Activated CD8-positive, alpha-beta memory T cell treated with anti-CD3 and anti-CD28 coated beads, Interleukin-2, amount 50 U/mL, for 48 hours (primary cell): ENCODE measurements at regions not wholly inside any gene's neighbourhood (a gene's known extent, or its start where the extent isn't known, plus 50 kb on each side); places are given as distances from the start of the nearest gene placed in this dataset.
A peak's percentile ranks its signal among the peaks of the same experiment; 100 is the strongest.
"Not testable (repeated sequence)": the region's sequence is repeated elsewhere in the genome, so short reads cannot be mapped to it uniquely, and the experiment has no call there.

Experiments
- DNase-seq: peaks from one replicate; pipeline ENCODE4 v3.0.0-alpha.2; 2020

DNA sequence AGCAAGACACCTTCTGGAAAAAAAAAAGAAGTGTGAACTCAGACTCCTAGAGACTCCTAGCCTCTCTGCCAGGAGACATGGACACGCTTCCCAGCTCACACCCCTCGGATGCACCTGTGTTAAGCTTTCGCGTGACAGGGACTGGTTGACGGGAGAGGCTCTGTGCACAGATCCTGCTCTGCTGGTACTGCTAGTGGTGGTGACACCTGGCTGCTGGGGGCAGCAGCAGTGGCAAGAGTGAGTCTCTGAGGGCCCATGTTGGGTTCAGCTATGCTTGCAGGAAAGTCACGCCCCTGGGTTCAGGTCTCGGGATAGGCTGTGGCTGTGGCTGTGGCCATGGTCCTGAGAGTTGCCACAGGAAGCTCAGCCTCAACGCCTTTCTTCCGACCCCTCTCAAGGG, 81.1 kb downstream of the XRCC2 start:
- no peak for DNase-seq

DNA sequence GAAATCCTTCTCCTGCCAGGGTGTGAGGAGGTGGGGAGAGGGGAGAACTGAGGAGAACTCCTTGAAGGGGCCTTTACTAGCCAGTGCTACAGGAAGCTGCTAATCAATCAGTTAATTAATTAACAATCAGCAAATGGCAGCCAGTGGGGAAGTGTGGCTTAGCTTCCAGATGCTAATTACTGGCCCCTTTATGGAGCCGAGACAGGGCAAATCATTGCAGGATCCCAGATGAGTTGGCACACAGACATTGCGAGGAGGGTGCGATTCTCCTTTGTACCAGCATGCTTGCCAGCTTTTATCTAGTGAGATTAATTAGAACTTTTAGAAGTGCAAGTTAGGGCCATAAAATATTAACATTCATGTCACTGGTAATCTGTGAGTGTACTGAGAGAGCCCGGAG, 84.0 kb downstream of the XRCC2 start:
- no peak for DNase-seq

DNA sequence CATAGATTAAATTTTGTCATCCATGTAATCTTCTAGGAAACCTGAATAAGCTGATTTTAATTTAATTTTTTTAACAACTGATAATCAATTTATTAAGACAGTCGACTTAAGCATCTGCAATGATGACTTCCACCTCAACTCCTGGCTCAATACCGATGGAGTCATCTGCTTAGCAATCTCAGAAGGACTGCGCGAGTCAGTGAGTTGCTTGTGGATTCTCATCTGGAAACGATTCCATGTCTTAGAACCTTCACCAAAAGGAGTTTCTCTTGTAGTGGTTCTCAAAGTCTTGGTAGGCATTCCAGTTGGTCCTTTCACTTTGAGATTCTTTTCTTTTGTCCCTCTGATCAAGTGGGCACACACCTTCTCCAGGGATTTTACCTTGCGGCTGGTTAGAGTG, 85.5 kb downstream of the XRCC2 start:
- DNase-seq: peak; percentile 23

DNA sequence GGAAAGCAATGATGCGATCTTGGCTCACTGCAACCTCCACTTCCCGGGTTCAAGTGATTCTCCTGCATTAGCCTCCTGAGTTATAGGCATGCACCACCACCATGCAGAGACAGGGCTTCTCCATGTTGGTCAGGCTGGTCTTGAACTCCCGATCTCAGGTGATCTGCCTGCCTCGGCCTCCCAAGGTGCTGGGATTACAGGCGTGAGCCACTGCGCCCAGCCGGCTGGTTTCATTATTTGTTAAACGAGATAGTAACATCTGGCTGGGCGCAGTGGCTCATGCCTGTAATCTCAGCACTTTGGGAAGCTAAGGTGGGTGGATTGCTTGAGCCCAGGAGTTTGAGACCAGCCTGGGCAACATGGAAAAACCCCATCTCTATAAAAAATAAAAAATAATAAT, 86.1 kb downstream of the XRCC2 start:
- DNase-seq: peak; percentile 6

DNA sequence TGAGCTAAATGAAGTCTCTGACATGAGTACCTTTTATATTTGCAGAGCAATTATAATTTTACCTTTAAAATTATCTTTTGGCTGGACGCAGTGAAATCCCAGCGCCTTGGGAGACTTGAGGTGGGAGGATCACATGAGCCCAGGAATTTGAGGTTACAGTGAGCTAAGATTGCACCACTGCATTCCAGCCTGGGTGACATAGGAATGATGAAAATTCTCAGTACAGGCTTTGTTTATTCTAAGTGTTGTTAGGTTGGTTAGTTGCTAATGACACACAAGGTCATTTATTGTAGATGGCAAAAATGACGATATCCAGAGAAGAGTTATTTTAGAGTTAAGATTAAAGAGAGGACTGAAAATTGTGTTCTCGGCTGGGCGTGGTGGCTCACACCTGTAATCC, 87.6 kb downstream of the XRCC2 start:
- no peak for DNase-seq

DNA sequence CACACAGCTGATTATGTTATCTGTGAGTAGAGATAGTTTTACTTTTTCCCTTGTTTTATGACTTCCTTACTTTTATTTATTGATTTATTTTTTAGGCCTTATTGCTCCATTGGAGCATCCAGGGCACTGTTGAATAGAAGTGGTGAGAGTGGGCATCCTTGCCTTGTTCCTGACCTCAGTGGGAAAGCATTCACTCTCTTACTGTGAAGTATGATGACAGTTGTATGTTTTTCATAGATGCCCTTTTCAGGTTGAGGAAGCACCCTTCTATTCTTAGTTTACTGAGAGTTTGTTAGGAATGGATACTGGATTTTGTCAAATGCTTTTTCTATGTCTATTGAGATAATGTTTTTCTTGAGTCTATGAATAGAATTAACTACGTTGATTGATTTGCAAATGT, 88.6 kb downstream of the XRCC2 start:
- no peak for DNase-seq

DNA sequence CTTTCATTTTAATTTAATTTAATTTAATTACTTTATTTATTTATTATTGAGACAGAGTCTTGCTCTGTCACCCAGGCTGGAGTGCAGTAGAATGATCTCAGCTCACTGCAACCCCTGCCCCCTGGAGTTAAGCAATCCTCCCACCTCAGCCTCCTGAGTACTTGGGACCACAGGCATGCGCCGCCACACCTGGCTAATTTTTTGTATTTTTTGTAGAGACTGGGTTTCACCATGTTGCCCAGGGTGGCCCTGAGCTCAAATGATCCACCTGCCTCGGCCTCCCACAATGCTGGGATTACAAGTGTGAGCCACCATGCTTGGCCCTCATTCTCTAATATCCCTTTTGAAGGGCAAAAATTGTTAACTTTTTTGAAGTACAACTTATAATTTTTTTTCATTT, 92.9 kb downstream of the XRCC2 start:
- DNase-seq: no peak

DNA sequence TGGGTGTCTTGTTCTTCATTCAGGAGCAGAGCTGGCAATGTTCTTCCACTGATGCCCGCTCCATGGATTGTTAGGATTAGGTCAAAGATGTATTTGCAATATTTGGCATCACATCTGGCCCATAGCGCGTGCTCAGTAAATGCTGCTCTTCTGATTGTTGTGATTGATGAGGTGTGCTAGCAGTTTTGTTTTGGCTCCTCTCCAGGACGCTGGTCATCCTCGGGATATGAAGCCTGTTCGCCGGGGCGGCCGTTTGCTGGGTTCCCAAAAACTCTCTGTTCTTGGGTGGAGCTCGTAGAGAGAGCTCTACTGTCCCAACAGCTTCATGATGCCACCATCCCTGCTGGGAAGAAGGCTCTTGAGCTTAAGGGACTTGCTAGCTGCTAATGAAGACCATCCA, 96.9 kb downstream of the XRCC2 start:
- DNase-seq: no peak

DNA sequence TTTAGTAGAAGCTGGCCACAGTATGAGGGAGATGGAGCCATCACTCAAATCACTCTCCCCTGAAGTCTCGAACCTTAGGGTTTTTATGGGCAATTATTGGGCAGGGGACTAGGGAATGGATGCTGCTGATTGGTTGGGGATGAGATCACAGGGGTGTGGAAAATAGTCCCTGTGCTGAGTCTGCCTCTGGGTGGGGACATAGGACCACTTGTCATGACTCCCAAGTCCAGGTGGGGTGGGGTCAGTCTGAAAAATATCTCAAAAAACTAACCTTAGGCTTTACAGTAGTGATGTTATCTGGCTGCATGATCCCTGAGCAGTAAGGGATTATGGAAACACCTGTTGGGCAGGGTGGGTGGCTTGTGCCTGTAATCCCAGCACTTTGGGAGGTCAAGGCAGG, 98.6 kb downstream of the XRCC2 start:
- DNase-seq: no peak

DNA sequence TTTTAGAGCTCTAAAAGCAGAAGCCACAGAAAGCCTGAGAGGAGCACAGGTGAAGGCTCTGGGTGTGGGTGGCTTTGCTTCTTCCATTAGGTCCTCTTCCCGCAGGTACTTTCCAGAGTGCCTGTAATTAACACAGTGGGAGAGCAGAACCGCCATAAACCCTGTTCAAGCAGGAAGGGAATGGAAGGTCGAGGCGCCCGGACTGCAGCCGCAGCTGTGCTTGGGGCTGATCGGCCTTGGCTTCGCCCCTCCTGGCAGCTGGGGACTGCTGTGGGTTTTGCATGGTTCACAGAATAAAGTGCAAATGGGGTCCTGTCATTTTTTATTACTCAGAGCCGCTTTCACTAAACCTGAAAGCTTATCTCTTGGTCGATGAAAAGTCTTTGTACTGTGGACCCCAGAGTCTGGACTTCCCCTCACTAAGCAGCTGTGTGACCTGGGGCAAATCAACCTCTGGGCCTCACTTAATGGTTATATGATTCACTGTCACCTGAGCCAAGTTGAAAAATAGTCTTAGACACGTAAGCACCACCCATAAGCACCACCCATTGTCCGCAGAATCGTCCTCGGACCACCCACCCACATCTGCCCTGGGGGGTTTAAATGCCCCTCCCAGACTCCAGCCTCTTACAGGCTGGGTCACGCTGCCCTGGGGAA, 100.9 kb downstream of the XRCC2 start:
- DNase-seq: no peak

DNA sequence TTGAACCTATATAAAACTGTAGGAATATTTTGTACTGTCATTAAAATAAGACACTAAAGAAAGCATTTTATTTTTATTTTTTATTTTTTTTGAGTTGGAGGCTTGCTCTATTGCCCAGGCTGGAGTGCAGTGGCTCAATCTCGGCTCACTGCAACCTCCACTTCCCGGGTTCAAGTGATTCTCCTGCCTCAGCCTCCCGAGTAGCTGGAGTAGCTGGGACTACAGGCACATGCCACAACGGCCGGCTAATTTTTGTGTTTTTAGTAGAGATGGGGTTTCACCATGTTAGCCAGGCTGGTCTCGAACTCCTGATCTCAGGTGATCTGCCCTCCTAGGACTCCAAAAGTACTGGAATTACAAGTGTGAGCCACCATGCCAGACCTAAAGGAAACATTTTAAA, 102.8 kb downstream of the XRCC2 start:
- DNase-seq: not testable (repeated sequence)

DNA sequence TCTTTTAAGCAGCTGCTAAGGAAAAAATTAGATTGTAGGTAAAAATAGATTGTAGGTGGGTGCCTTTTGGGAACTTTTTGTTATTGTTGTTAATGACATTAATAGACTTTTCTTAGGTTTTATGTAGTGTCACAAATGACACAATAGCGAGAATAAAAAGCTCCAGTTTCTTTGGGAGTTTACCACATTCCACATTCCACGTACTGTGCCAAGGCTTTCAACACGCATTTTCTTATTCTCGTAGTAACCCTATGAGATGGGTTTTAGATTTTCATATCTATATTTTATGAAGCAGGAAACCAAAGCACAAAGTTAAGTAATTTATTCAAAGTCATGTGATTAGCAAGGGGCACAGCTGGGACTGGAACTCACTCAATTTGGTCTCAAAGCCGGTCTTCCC, 103.8 kb downstream of the XRCC2 start:
- no peak for DNase-seq

DNA sequence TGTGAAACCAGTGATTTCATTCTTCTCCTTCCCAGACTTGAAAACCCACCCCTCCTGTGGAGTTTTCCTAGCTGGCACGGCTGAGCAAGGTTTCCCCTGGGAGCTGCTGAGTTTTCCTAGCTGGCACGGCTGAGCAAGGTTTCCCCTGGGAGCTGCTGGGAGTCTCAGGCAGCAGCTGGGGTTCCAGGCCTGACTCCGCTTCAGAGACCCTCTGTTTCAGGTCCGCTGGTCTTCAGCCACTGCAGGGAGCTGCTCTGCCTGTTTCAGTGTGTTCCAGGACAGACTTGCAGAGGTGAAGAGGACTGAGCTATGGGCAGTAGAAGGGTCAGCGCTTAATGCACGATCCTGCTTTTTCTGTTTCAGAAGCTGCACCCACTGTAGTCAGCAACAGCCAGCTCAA, 104.9 kb downstream of the XRCC2 start:
- DNase-seq: no peak

DNA sequence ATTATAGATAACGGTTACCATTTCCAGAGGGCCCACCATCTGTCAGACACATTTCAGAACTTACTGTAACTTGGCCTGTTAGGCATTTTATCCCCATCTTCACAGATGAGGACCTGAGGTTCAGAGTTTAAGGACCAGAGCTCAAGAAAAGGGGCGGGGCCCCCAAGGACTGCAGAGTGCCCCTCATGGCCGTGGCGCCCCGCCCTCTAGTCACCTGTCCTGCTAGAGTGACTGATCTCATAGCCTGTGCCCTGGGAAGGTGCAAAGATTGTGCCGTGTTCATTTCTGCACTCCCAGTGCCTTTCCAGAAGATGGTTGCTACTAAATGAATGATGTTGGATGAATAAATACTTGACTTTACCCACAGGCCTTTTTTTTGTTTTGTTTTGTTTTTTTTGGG, 107.0 kb downstream of the XRCC2 start:
- DNase-seq: no peak

DNA sequence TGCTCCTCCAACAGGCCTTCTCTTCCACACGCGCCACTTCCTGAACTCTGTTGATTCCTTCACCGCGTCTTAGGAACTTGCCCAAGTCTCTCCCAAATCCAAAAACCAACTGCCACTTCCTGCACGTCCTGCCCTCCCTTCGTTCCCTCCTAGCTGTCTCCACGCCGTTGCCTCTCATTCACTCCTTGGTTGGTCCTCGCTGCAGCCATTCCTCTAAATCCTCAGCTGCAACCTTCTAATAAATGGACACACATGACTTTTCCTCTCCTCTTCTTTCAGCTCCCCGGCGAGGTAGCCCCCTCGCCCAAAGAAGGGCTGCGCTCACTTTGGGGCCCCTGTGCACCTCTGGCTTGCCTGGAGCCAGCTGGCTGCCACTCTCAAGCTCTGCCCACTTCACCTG, 110.2 kb downstream of the XRCC2 start:
- DNase-seq: no peak

DNA sequence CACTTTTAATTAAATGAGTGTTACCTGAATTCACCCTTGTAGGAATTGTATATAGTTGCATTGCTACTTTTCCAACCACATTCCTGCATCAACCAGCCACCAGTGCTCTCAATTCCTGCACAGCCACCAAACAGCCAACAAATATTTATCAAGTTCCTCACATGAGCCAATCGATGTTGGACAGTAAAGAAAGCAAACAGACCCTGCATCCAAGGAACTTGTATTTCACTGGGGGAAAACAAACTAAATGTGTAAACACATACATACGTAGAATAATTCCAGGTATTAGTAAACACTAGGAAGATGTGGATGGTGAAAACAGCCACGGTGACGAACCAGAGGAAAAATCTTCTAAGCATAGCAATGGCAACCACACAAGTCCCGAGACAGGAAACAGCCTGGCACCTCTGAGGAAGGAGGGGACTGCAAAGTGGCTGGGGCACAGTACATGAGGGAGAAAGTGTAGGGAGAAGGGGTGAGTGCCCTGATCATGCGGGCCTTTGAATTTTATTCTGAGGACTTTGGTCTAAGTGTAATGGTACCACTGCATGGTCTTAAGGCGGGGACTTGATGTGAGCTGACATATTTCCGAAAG, 111.2 kb downstream of the XRCC2 start:
- no peak for DNase-seq

DNA sequence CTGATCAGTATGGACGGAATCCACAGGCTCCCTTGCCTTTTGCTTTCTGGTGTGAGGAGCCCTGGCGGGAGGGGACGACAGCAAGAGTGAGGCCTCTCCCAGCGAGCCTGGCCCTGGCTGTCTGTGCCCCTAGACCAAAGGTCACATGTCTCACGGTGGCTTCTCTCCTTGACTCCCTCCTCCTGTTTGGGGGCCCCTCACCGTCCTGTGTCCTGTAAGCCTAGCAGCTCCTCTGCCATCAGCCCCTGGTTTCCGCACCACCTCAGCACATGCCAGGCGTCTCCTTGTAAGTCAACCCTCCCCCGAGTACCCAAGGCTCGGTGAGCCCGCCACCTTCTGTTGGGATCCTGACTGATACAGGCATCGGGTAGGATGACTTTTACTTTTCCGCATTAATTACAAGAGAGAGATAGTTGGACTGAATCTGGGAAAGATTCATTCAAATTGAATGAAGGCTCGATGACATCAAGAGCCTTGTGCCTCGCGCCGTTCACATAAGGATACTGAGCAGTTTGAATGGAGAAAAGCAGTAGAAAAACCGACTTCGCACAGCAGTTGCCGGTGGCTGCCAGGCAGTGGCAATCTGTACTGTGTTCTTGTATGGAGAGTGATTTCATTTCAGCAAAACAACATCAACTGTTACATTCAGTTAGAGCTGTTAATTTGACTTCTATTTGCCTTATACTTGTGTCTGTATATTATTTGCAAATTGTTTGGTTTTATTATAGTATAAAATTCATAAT, 119.8 kb downstream of the XRCC2 start:
- no peak for DNase-seq

DNA sequence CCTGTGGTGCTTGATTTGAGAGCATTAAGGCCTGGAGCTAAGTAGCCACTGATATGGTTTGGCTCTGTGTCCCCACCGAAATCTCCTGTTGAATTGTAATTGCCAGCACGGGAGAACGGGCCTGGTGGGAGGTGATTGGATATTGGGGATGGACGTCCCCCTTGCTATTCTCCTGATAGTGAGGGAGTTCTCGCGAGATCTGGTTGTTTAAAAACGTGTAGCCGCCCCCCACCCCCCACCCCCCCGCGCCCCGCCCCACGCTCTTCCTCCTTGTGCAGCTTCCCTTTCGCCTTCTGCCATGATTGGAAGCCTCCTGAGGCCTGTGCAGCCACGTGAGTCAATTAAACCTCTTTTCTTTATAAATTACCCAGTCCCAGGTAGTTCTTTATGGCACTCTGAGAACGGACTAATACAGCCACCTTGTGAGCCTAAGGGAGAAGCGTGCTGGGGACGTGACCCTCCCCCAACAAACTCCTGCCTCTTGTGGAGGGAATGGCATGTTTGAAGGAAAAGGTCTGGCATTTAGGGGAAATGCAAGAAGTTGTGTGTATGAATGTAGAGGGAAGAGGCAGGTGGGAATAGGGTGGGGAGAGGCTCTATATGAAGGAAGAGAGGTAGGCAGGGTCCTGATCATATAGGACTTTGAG, 118.0 kb upstream of the KMT2C start:
- DNase-seq: no peak

DNA sequence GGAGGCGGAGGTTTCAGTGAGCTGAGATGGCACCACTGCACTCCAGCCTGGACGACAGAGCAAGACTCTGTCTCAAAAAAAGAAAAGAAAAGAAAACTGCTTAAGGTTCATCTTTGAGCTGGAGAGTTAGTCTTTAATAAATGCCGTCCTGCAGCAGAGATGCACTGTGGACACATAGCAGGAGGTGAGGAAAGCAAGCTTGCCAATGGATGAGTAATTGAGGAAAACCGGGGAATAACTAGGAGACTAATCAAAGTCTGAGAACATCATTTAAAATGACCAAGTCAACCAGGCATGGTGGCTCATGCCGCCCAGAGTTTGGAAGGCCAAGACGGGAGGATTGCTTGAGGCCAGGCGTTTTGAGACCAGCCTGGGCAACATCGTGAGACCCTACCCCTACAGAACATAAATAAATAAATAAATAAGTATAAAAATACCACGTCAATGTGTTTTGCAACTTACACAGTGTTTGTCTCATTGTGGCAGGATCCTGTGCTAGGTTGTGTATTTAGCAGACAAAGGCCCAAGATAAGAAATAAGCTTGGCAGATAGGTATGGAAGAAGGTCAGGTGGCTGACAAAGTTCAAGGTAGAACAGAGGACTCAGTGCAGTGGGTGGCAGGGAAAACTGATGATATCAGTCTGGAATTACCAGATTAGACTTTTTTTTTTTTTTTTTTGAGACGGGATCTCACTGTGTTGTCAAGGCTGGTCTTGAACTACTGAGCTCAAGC, 115.7 kb upstream of the KMT2C start:
- DNase-seq: no peak

DNA sequence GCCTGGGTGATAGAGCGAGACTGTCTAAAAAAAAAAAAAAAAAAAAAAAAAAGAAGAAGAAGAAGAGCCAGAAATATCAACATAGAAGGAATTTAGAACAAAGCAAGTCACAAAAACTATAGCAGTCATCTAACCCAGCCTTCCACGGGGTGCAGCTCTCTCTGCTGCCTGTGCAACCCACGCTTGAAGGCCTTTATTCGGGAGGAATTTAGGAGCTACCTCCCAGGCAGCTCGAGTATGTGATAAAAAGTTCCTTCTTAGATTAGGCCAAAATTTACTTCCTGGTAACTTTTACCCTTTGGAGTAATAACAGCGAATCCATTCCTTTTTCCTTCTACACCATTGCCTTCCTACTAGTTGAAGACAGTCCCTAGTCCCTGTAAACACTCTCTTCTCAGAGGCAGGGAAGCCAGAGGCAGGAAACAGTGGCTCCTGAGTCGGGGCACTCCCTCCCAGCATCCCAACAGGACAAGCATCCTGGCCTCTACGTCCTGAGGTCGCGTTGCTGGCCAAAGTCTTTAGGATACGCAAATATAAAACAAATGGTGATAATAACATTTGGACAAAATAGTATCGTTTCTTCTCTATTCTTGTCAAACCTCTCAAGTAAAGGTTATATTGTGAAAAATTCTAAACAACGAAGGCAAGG, 109.3 kb upstream of the KMT2C start:
- no peak for DNase-seq

DNA sequence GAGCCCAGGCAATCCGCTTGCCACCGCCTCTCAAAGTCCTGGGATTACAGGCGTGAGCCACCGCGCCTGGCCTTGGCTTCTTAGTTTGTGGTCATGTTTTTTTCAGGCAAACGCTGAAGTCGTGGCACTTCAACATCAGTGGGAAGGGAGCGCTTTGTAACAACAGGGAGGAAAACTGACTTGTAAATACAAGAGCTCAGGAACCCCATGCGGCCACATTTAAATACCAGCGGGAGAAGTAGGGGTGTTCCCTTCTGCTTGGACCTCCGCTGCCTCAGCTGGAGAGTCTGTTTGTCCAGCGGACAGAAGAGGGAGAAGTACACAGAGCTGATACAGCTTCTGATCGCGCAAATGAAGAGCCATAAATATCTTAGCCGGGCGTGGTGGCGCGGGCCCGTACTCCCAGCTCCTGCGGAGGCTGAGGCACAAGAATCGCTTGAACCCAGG, 108.7 kb upstream of the KMT2C start:
- no peak for DNase-seq

DNA sequence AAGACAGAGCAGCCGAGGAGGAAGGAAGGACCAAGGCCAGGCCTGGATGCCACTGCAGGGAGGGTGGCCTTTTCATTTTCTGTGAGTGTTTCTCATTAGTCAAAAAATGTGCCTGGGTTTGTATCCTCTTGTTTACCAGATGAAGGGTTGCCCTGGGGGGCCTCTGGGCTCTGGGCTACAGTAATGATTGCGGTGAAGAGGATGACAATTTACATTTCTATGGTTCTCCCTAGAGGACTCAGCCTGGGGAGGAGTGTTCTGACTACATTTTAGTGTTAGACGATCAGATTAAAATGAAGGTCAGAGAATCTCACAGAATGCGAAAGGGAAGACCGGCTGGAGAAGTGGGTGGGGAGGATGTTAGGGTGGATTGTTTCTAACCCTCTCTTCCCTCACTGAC, 108.0 kb upstream of the KMT2C start:
- DNase-seq: no peak

DNA sequence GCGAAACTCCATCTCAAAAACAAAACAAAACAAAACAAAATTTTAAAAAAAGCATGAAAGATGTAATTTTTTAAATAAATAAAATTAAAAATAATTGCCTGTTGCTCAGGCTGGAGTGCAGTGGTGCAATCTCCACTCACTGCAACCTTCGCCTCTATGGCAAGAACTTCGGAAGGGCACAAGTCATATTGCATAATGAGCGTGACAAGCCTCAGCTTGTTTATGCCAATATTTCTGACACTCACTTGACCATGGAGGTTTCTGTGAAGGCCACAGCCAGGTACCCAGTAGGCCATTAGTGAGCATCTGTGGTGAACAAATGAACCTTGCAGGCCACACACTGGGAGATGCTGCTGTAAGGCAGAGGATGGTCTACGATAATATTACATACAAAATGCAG, 106.1 kb upstream of the KMT2C start:
- DNase-seq: no peak
